GM06990 (cell line): ENCODE measurements at regions not wholly inside any gene's neighbourhood (a gene's known extent, or its start where the extent isn't known, plus 50 kb on each side); places are given as distances from the start of the nearest gene placed in this dataset.

Experiments used
- DNase-seq: peaks from one replicate; pipeline ENCODE4 v3.0.0-alpha.2; 2011; ENCODE audit not compliant: insufficient read length; ENCODE audit errors: extremely low read depth
- H3K27me3 ChIP-seq: replicated peaks from 2 replicates; pipeline ENCODE4 v1.6.0; 2011; ENCODE audit warnings: low read length; ENCODE audit not compliant: control insufficient read depth, insufficient read depth
- H3K36me3 ChIP-seq: 2 replicates; pipeline ENCODE4 v1.5.1; 2011; ENCODE audit warnings: low read length; ENCODE audit not compliant: control insufficient read depth, insufficient read depth
- H3K4me3 ChIP-seq: replicated peaks from 2 replicates; pipeline ENCODE4 v1.5.1; 2011; ENCODE audit warnings: low read depth, mild to moderate bottlenecking, control low read depth, low read length
- TF ChIP-seq, protein P1 (sequence below): IDR thresholded peaks from 2 replicates; pipeline ENCODE4 v1.5.1; 2011; ENCODE audit warnings: low read length, control low read depth, mild to moderate bottlenecking, inconsistent platforms; ENCODE audit not compliant: insufficient read depth, poor library complexity, severe bottlenecking

DNA sequence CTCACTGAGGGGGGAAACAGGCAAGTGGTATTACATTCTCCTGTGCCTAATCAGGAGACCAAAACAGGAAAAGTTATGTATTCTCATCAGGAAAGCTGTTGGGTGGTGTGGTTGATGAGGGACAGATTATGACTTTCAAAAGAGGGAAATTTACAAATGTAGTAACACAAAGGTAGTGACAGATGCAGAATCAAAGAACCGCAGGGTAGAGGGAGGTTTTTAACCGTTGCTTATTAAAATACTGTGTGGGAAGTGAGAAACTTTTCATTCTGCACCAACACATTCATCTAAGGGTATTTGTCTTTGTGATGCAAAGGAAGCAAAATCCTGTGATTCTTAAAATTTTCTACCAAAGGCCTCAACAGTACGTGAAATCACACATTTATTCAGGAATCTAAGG lies 288.2 kb upstream of the MAN1A1 start:
- Histone ChIP-seq H3K4me3 (no peak overlapping the region), H3K36me3 (no peaks in the 10 kb centered on the region), H3K27me3 (no peaks in the 10 kb centered on the region)
- no peak for DNase-seq
- TF ChIP-seq, protein P1, sequence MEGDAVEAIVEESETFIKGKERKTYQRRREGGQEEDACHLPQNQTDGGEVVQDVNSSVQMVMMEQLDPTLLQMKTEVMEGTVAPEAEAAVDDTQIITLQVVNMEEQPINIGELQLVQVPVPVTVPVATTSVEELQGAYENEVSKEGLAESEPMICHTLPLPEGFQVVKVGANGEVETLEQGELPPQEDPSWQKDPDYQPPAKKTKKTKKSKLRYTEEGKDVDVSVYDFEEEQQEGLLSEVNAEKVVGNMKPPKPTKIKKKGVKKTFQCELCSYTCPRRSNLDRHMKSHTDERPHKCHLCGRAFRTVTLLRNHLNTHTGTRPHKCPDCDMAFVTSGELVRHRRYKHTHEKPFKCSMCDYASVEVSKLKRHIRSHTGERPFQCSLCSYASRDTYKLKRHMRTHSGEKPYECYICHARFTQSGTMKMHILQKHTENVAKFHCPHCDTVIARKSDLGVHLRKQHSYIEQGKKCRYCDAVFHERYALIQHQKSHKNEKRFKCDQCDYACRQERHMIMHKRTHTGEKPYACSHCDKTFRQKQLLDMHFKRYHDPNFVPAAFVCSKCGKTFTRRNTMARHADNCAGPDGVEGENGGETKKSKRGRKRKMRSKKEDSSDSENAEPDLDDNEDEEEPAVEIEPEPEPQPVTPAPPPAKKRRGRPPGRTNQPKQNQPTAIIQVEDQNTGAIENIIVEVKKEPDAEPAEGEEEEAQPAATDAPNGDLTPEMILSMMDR = no peak

DNA sequence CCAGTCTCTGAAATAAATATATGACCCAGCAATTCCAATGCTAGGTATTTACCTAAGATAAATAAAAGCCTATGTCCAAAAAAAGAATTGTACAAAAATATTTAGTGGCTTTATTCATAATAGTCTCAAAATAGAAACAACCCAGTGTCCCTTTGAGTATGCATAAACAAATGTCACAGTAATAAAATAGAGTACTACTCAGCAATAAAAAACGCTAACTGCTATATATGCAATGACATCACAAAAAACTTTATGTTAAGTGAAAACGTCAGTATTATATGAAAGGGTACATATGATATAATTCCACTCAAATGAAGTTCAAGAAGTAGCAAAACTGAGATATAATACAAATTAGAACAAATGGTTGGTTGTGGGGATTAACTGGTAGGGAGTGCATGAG lies 286.5 kb upstream of the MAN1A1 start:
- Histone ChIP-seq H3K4me3 (no peak overlapping the region), H3K27me3 (no peaks in the 10 kb centered on the region), H3K36me3 (no peaks in the 10 kb centered on the region)
- DNase-seq = no peak
- TF ChIP-seq, protein P1 = no peak

DNA sequence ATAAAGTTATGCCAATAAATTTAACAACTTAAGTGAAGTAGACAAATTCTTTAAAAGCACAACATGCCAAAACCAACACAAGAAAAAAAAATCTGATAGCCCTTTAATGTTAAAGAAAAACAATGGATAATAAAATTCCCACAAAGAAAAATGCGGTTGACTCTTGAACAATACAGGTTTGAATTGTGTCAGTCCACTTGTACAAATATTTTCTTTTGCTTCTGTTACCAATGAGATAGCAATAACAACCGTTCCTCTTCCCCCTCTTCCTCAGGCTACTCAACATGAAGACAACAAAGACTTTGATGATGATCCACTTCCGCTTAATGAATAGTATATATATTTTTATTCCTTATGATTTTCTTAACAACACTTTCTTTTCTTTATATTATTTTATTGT lies 283.9 kb upstream of the MAN1A1 start:
- Histone ChIP-seq H3K4me3 (no peak overlapping the region), H3K36me3 (no peaks in the 10 kb centered on the region), H3K27me3 (no peaks in the 10 kb centered on the region)
- no peak for DNase-seq
- TF ChIP-seq, protein P1 = no peak

DNA sequence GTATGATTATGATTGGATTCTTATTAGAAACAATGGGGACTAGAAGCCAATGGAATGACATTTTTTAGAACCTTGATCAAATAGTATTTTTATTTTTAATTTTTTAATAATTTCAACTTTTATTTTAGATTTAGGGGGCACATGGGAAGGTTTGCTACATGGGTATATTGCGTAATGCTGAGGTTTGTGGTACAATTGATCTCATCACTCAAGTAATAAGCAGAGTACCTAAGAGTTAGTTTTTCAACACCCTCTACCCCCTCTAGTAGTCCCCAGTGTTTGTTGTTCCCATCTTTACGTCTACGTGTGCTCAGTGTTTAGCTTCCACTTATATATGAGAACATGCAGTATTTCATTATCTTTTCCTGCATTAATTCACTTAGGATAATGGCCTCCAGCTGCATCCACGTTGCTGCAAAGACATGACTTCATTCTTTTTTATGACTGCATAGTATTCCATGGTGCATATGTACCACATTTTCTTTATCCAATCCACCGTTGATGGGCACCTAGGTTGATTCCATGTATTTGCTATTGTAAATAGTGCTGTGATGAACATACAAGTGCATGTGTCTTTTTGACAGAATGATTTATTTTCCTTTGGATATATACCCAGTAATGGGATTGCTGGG lies 281.1 kb upstream of the MAN1A1 start:
- H3K4me3 ChIP-seq = no peak overlapping the region
- H3K27me3 ChIP-seq = no peaks in the 10 kb centered on the region
- TF ChIP-seq, protein P1 = no peak
- H3K36me3 ChIP-seq = no peaks in the 10 kb centered on the region
- no peak for DNase-seq

DNA sequence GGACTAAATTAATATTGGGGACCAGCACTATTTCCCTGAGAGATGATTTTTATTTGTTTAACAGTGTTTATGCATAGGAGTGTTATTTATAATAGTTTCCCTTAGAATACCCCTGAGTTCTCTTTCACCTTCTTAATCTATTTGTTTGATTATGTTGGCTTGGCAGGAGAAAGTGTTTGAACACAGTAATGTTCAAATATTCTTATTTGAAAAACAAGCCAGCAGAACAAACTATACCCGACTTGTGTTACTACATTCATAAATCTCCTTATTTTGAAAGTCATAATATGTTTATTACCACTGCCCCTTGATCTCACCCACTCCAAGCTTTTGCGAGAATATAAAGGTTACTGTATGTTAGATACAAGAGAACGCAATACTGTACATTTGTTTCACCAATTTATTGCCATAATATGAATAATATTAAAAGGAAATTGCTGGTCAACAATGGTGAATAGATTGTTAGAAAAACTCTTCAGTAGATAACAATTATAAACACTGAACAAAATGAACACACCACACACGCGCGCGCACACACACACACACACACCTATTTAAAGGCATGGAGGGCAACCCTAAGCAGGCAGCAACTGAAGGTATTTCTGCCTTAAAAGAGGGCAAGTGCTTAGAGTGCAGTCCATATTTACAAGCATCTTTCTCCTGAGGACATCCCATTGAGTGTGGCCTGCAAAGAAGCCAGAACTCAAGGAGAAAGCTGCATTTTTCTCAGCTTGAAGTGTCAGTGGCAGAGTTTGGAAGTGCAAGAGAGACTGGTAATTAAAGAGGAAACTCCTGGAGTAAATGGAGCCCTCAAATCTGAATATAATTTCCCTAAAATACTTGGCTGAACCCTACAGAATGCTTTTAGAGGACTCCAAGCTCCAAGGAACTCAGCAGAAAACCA lies 279.4 kb upstream of the MAN1A1 start:
- DNase-seq = no peak
- Histone ChIP-seq H3K27me3 (no peaks in the 10 kb centered on the region), H3K4me3 (no peak overlapping the region), H3K36me3 (no peaks in the 10 kb centered on the region)
- TF ChIP-seq, protein P1 = no peak
